Karpas-422 (cell line): ENCODE measurements at regions not wholly inside any gene's neighbourhood (a gene's known extent, or its start where the extent isn't known, plus 50 kb on each side); places are given as distances from the start of the nearest gene placed in this dataset.

Experiments
- DNase-seq: peaks from one replicate; pipeline ENCODE4 v3.0.0-alpha.2; 2015
- H2AFZ ChIP-seq: fragments of 200-600 bp; sonication (generic); 2 replicates; pipeline ENCODE4 v1.6.1; 2014; ENCODE audit warnings: antibody characterized with exemption, low read length, mixed read lengths
- H3K27ac ChIP-seq: fragments of 200-600 bp; sonication (generic); 2 replicates; pipeline ENCODE4 v1.5.1; 2014; ENCODE audit warnings: mild to moderate bottlenecking, low read length, moderate library complexity
- H3K27me3 ChIP-seq: fragments of 200-600 bp; sonication (generic); 2 replicates; pipeline ENCODE4 v1.6.1; 2014; ENCODE audit warnings: low read length, mixed read lengths
- H3K36me3 ChIP-seq: fragments of 200-600 bp; sonication (generic); 2 replicates; pipeline ENCODE4 v1.6.1; 2014; ENCODE audit warnings: low read length, mixed read lengths; ENCODE audit not compliant: insufficient read depth
- H3K4me1 ChIP-seq: fragments of 200-600 bp; sonication (generic); 2 replicates; pipeline ENCODE4 v1.6.1; 2014; ENCODE audit warnings: mild to moderate bottlenecking, low read length, mixed read lengths
- H3K4me2 ChIP-seq: fragments of 200-600 bp; sonication (generic); 2 replicates; pipeline ENCODE4 v1.6.1; 2014; ENCODE audit warnings: low read length, low read depth, mild to moderate bottlenecking; ENCODE audit not compliant: poor library complexity, severe bottlenecking
- H3K4me3 ChIP-seq: fragments of 200-600 bp; sonication (generic); 2 replicates; pipeline ENCODE4 v1.5.1; 2014; ENCODE audit warnings: mild to moderate bottlenecking, antibody characterized with exemption, low read length, mixed read lengths
- H3K79me2 ChIP-seq: fragments of 200-600 bp; sonication (generic); 2 replicates; pipeline ENCODE4 v1.6.1; 2014; ENCODE audit warnings: mild to moderate bottlenecking, low read length, mixed read lengths
- H3K9ac ChIP-seq: fragments of 200-600 bp; sonication (generic); 2 replicates; pipeline ENCODE4 v1.6.0; 2014; ENCODE audit warnings: low read length
- H3K9me2 ChIP-seq: fragments of 200-600 bp; sonication (generic), shearing (Covaris generic); replicated peaks from 2 replicates; pipeline ENCODE4 v1.6.0; 2014; ENCODE audit warnings: mild to moderate bottlenecking, low read length, moderate library complexity; ENCODE audit not compliant: insufficient read depth
- H3K9me3 ChIP-seq: fragments of 300-700, 200-600 bp; sonication (generic); 2 replicates; pipeline ENCODE4 v1.6.1; 2014; ENCODE audit warnings: low read length, mixed read lengths
- H4K20me1 ChIP-seq: fragments of 200-600 bp; sonication (generic); 2 replicates; pipeline ENCODE4 v1.6.1; 2014; ENCODE audit warnings: mild to moderate bottlenecking, antibody characterized with exemption, low read length, low read depth; ENCODE audit not compliant: insufficient read depth

GRCh38 chr3:81920816-81921215, 159.4 kb upstream of the GBE1 start:
- no peak overlapping the region for H3K4me2 ChIP-seq
- no peaks in the 10 kb centered on the region for H3K4me1 ChIP-seq
- no peaks in the 10 kb centered on the region for H3K9me3 ChIP-seq
- no peak overlapping the region for H3K4me3 ChIP-seq
- no peaks in the 10 kb centered on the region for H4K20me1 ChIP-seq
- no peak for DNase-seq
- no peaks in the 10 kb centered on the region for H3K27me3 ChIP-seq
- H3K79me2 ChIP-seq = no peaks in the 10 kb centered on the region
- no peaks in the 10 kb centered on the region for H3K36me3 ChIP-seq
- peak overlapping the region; percentile 60; the same call in 1 of the 2 replicates for H2AFZ ChIP-seq
- no peak overlapping the region for H3K9ac ChIP-seq
- no peak overlapping the region for H3K27ac ChIP-seq
- H3K9me2 ChIP-seq = no peaks in the 10 kb centered on the region

- Histone ChIP-seq H2AFZ (no peak overlapping the region), H3K9me3 (no peaks in the 10 kb centered on the region), H4K20me1 (no peaks in the 10 kb centered on the region), H3K27ac (no peak overlapping the region), H3K4me2 (no peak overlapping the region), H3K36me3 (no peaks in the 10 kb centered on the region), H3K9ac (no peak overlapping the region), H3K4me1 (no peaks in the 10 kb centered on the region), H3K27me3 (no peaks in the 10 kb centered on the region), H3K4me3 (no peak overlapping the region), H3K79me2 (no peaks in the 10 kb centered on the region), H3K9me2 (no peaks in the 10 kb centered on the region)
- no peak for DNase-seq
Observed at GRCh38 chr3:81916890-81917289, 155.4 kb upstream of the GBE1 start.

- no peak overlapping the region for H3K9ac ChIP-seq
- no peaks in the 10 kb centered on the region for H4K20me1 ChIP-seq
- H2AFZ ChIP-seq = no peak overlapping the region
- H3K4me1 ChIP-seq = no peaks in the 10 kb centered on the region
- no peak for DNase-seq
- H3K9me3 ChIP-seq = no peaks in the 10 kb centered on the region
- no peak overlapping the region for H3K27ac ChIP-seq
- H3K4me2 ChIP-seq = no peak overlapping the region
- no peaks in the 10 kb centered on the region for H3K36me3 ChIP-seq
- no peaks in the 10 kb centered on the region for H3K9me2 ChIP-seq
- no peak overlapping the region for H3K4me3 ChIP-seq
- H3K27me3 ChIP-seq = no peaks in the 10 kb centered on the region
- no peaks in the 10 kb centered on the region for H3K79me2 ChIP-seq
Observed at GRCh38 chr3:81913886-81914663, 152.6 kb upstream of the GBE1 start.

GRCh38 chr3:81911221-81911620, 149.8 kb upstream of the GBE1 start:
- no peaks in the 10 kb centered on the region for H3K79me2 ChIP-seq
- H4K20me1 ChIP-seq = no peaks in the 10 kb centered on the region
- no peak overlapping the region for H3K9ac ChIP-seq
- no peaks in the 10 kb centered on the region for H3K27me3 ChIP-seq
- H3K4me2 ChIP-seq = no peak overlapping the region
- H3K27ac ChIP-seq = no peak overlapping the region
- no peaks in the 10 kb centered on the region for H3K9me2 ChIP-seq
- no peaks in the 10 kb centered on the region for H3K36me3 ChIP-seq
- H2AFZ ChIP-seq = 0 out of 2 replicates have a peak overlapping the region, but pooled peaks have one; percentile 7
- no peak overlapping the region for H3K4me3 ChIP-seq
- DNase-seq = no peak
- no peaks in the 10 kb centered on the region for H3K4me1 ChIP-seq
- H3K9me3 ChIP-seq = no peaks in the 10 kb centered on the region

DNA sequence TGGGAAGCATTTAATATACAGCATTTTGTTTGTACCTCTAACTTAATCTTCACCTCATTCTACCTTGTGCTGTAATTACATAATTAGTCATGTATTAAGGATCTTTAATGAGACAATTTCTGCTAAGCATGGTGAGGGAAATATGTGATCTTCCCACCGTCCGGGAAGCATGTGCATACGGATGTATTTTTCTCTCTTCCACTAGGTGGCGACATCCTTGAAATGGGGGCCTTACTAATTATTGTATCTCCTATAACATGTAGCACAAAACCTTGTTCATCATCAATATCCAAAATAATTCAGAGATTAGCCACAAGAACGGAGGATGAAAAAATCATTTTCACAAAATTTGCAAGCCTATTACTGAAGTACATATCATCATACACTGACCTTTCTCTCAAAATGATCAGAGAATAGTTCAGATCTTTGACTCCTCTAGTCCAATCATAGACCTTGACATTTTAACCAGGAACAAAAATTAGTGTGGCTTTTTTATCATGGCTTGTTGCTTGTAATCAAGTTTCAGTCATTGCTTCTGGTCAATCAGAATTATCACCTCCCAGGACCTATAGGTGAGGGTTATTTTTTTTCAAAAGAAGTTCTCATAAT, 148.9 kb upstream of the GBE1 start:
- H2AFZ ChIP-seq = no peak overlapping the region
- H3K36me3 ChIP-seq = no peaks in the 10 kb centered on the region
- no peaks in the 10 kb centered on the region for H3K9me3 ChIP-seq
- no peaks in the 10 kb centered on the region for H3K4me1 ChIP-seq
- H3K27me3 ChIP-seq = no peaks in the 10 kb centered on the region
- no peak overlapping the region for H3K4me3 ChIP-seq
- H4K20me1 ChIP-seq = no peaks in the 10 kb centered on the region
- DNase-seq = peak; percentile 81
- no peaks in the 10 kb centered on the region for H3K79me2 ChIP-seq
- no peak overlapping the region for H3K9ac ChIP-seq
- H3K4me2 ChIP-seq = no peak overlapping the region
- H3K9me2 ChIP-seq = no peaks in the 10 kb centered on the region
- H3K27ac ChIP-seq = no peak overlapping the region

- H4K20me1 ChIP-seq = no peaks in the 10 kb centered on the region
- no peaks in the 10 kb centered on the region for H3K4me1 ChIP-seq
- no peak overlapping the region for H3K4me3 ChIP-seq
- no peak for DNase-seq
- no peak overlapping the region for H3K27ac ChIP-seq
- H2AFZ ChIP-seq = no peak overlapping the region
- H3K79me2 ChIP-seq = no peaks in the 10 kb centered on the region
- no peak overlapping the region for H3K9ac ChIP-seq
- no peaks in the 10 kb centered on the region for H3K9me2 ChIP-seq
- no peak overlapping the region for H3K4me2 ChIP-seq
- no peaks in the 10 kb centered on the region for H3K9me3 ChIP-seq
- no peaks in the 10 kb centered on the region for H3K27me3 ChIP-seq
- no peaks in the 10 kb centered on the region for H3K36me3 ChIP-seq
Observed at GRCh38 chr3:81909796-81910195, 148.4 kb upstream of the GBE1 start.

DNA sequence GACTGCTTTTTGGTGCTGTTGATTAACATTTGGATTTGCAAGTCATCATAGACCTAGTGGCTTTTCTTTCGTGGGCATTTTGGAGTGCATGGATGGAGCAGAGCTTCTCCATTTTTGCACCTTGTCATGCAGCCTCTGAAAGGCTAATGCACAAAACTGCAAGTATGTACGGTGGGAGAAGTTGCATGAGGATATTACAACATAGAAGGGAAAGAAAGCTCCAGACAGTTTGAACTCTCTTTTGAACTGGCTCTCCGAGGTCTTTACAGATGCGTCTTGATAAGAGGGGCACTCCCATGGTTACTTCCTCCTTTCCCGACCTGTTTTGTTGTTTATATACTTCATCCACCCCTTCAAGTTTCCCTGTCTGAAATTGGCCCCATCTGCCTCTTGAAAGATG, 147.1 kb upstream of the GBE1 start:
- Histone ChIP-seq H3K36me3 (no peaks in the 10 kb centered on the region), H2AFZ (no peak overlapping the region), H3K4me1 (no peaks in the 10 kb centered on the region), H3K4me3 (no peak overlapping the region), H3K9me2 (no peaks in the 10 kb centered on the region), H3K4me2 (no peak overlapping the region), H4K20me1 (no peaks in the 10 kb centered on the region), H3K27ac (no peak overlapping the region), H3K9ac (no peak overlapping the region), H3K9me3 (no peaks in the 10 kb centered on the region), H3K79me2 (no peaks in the 10 kb centered on the region), H3K27me3 (no peaks in the 10 kb centered on the region)
- no peak for DNase-seq

- H3K27me3 ChIP-seq = no peaks in the 10 kb centered on the region
- H4K20me1 ChIP-seq = no peaks in the 10 kb centered on the region
- H3K79me2 ChIP-seq = no peaks in the 10 kb centered on the region
- no peaks in the 10 kb centered on the region for H3K36me3 ChIP-seq
- H3K4me1 ChIP-seq = no peaks in the 10 kb centered on the region
- no peak for DNase-seq
- no peaks in the 10 kb centered on the region for H3K9me2 ChIP-seq
- no peak overlapping the region for H3K27ac ChIP-seq
- no peak overlapping the region for H3K4me3 ChIP-seq
- no peaks in the 10 kb centered on the region for H3K9me3 ChIP-seq
- no peak overlapping the region for H2AFZ ChIP-seq
- no peak overlapping the region for H3K9ac ChIP-seq
- H3K4me2 ChIP-seq = no peak overlapping the region
Observed at GRCh38 chr3:81898336-81898735, 136.9 kb upstream of the GBE1 start.
